ENCODE measurements at regions not wholly inside any gene's neighbourhood (a gene's known extent, or its start where the extent isn't known, plus 50 kb on each side); places are given as distances from the start of the nearest gene placed in this dataset.

- no peak for TF ChIP-seq POLR2AphosphoS5 (IDR thresholded peaks at IDR 0.05; ENCODE audit: borderline replicate concordance, low read depth, low read length)
- TF ChIP-seq EZH2 (IDR thresholded peaks at IDR 0.05): no peak
- no peak for TF ChIP-seq FOXP2 (optimal IDR thresholded peaks at IDR 0.05; ENCODE audit: control extremely low read depth, extremely low read length, insufficient read depth)
Observed at GRCh38 chr4:178553201-178553600, 1111.0 kb upstream of the AGA start.
